IMR-90 (cell line): ENCODE measurements at regions not wholly inside any gene's neighbourhood (a gene's known extent, or its start where the extent isn't known, plus 50 kb on each side); places are given as distances from the start of the nearest gene placed in this dataset.
A peak's percentile ranks its signal among the peaks of the same experiment; 100 is the strongest.

ENCODE experiments used
- ATAC-seq: fragments of 200-7000 bp; cut with Tn5 transposase; 2 replicates; pipeline ENCODE4 v1.9.1; 2020; ENCODE audit warnings: low read depth, mild to moderate bottlenecking, moderate library complexity
- BruUV-seq: library from RNA; stranded (reverse); fragments of 400-500 nt; replicated peaks from 2 replicates; lab custom pipeline; 2021; lab: Mats Ljungman, UMichigan
- CTCF ChIA-PET: fragments of 300-600 bp; formaldehyde crosslinking; extraction: SDS; loops from one replicate; lab custom pipeline; 2021; ENCODE audit warnings: antibody characterized with exemption; lab: Yijun Ruan, JAX
- POLR2A ChIA-PET: fragments of 300-600 bp; sonication (Branson Sonifier 250); formaldehyde crosslinking; loops from one replicate; lab custom pipeline; 2022; ENCODE audit warnings: antibody characterized with exemption; ENCODE audit not compliant: unreplicated experiment; lab: Charles Lee
- DNase-seq: peaks from one replicate; pipeline ENCODE4 v3.0.0; 2013
- H2AFZ ChIP-seq: replicated peaks from 2 replicates; pipeline ENCODE3; 2013; ENCODE audit warnings: low read length, mild to moderate bottlenecking; ENCODE audit not compliant: poor library complexity
- H2AK5ac ChIP-seq: 2 replicates; pipeline ENCODE4 v1.6.1; 2013; ENCODE audit warnings: low read depth, low read length, inconsistent platforms
- H2AK9ac ChIP-seq: replicated peaks from 2 replicates; pipeline ENCODE3; 2013; ENCODE audit warnings: mild to moderate bottlenecking, low read depth, low read length, moderate library complexity; ENCODE audit not compliant: poor library complexity
- H2BK120ac ChIP-seq: 2 replicates; pipeline ENCODE4 v1.6.1; 2013; ENCODE audit warnings: low read depth, low read length, inconsistent platforms
- H2BK15ac ChIP-seq: 3 replicates; pipeline ENCODE4 v1.6.1; 2013; ENCODE audit warnings: low read depth, low read length, inconsistent platforms
- H2BK20ac ChIP-seq: 2 replicates; pipeline ENCODE4 v1.6.1; 2013; ENCODE audit warnings: low read depth, mild to moderate bottlenecking, inconsistent platforms, low read length, moderate library complexity
- H2BK5ac ChIP-seq: 2 replicates; pipeline ENCODE4 v1.6.1; 2013; ENCODE audit warnings: mild to moderate bottlenecking, low read depth, low read length, inconsistent platforms; ENCODE audit not compliant: poor library complexity, severe bottlenecking
- H3K14ac ChIP-seq: replicated peaks from 2 replicates; pipeline ENCODE4 v1.6.1; 2013; ENCODE audit warnings: low read depth, low read length, inconsistent platforms
- H3K18ac ChIP-seq: 2 replicates; pipeline ENCODE4 v1.6.1; 2013; ENCODE audit warnings: low read depth, low read length, control low read depth
- H3K23ac ChIP-seq: 2 replicates; pipeline ENCODE4 v1.6.1; 2013; ENCODE audit warnings: low read depth, low read length, inconsistent platforms
- H3K27ac ChIP-seq: 2 replicates; pipeline ENCODE4 v1.5.1; 2013; ENCODE audit warnings: mild to moderate bottlenecking, control low read depth, low read length; ENCODE audit not compliant: insufficient read depth
- H3K27me3 ChIP-seq: 2 replicates; pipeline ENCODE4 v1.6.1; 2013; ENCODE audit warnings: low read length; ENCODE audit not compliant: control insufficient read depth, insufficient read depth
- H3K36me3 ChIP-seq: 2 replicates; pipeline ENCODE4 v1.6.1; 2013; ENCODE audit warnings: low read length, mixed read lengths; ENCODE audit not compliant: control insufficient read depth, insufficient read depth
- H3K4ac ChIP-seq: 2 replicates; pipeline ENCODE4 v1.6.1; 2013; ENCODE audit warnings: low read depth, low read length, inconsistent platforms
- H3K4me1 ChIP-seq: 2 replicates; pipeline ENCODE4 v1.6.1; 2013; ENCODE audit warnings: low read length, mixed read lengths; ENCODE audit not compliant: control insufficient read depth, insufficient read depth
- H3K4me2 ChIP-seq: 2 replicates; pipeline ENCODE4 v1.6.1; 2013; ENCODE audit warnings: low read depth, mild to moderate bottlenecking, control low read depth, low read length, moderate library complexity
- H3K4me3 ChIP-seq: 2 replicates; pipeline ENCODE4 v1.5.1; 2013; ENCODE audit warnings: low read depth, mild to moderate bottlenecking, control low read depth, low read length, moderate library complexity; ENCODE audit not compliant: insufficient read depth
- H3K56ac ChIP-seq: 2 replicates; pipeline ENCODE4 v1.6.1; 2013; ENCODE audit warnings: low read length, inconsistent platforms; ENCODE audit not compliant: insufficient read depth; ENCODE audit errors: extremely low read depth
- H3K79me1 ChIP-seq, 2 experiments: 2 replicates each; pipeline ENCODE4 v1.6.1; 2013; ENCODE audit warnings: low read length in 2 of 2, inconsistent platforms in 1 of 2, low read depth in 1 of 2
- H3K9ac ChIP-seq: 2 replicates; pipeline ENCODE4 v1.6.1; 2013; ENCODE audit warnings: low read depth, low read length, control low read depth
- H3K9me1 ChIP-seq: 2 replicates; pipeline ENCODE4 v1.6.1; 2013; ENCODE audit warnings: low read length, inconsistent platforms; ENCODE audit not compliant: insufficient read depth
- H3K9me3 ChIP-seq: 2 replicates; pipeline ENCODE4 v1.6.1; 2013; ENCODE audit warnings: low read length; ENCODE audit not compliant: control insufficient read depth, insufficient read depth
- H4K20me1 ChIP-seq: 2 replicates; pipeline ENCODE4 v1.6.1; 2013; ENCODE audit warnings: low read length, inconsistent platforms; ENCODE audit not compliant: insufficient read depth
- H4K5ac ChIP-seq: 2 replicates; pipeline ENCODE4 v1.6.1; 2013; ENCODE audit warnings: mild to moderate bottlenecking, low read depth, low read length, control low read depth
- H4K8ac ChIP-seq, 2 experiments: 2 replicates each; pipeline ENCODE4 v1.6.1; 2013; ENCODE audit warnings: low read depth in 2 of 2, low read length in 2 of 2, control low read depth in 1 of 2, inconsistent platforms in 1 of 2
- H4K91ac ChIP-seq: 2 replicates; pipeline ENCODE4 v1.6.1; 2013; ENCODE audit warnings: low read depth, low read length, inconsistent platforms; ENCODE audit not compliant: insufficient read depth
- BHLHE40 ChIP-seq: fragments of 150-350 bp; IDR thresholded peaks from 2 replicates; pipeline ENCODE4 v1.6.1; 2016; ENCODE audit warnings: mild to moderate bottlenecking, low read depth, low read length
- whole genome bisulfite sequencing, 2 experiments: methylation state at CpG; one replicate each; pipeline versions ENCODE4 v1.1.5 to v1.1.7; 2013; ENCODE audit warnings: missing lambda C conversion rate in 2 of 2; ENCODE audit not compliant: insufficient read length in 1 of 2; ENCODE audit errors: extremely low coverage in 2 of 2; 5-methylcytosine and 5-hydroxymethylcytosine counted together
- dilution Hi-C: fragments of 300-500 bp; cut with HindIII; formaldehyde crosslinking; loops from one replicate; pipeline ENCODE4 v1.14.3; 2018; ENCODE audit warnings: low sequenced_read_pairs; ENCODE audit not compliant: unreplicated experiment
- in situ Hi-C: fragments of 300-500 bp; cut with MboI; formaldehyde crosslinking; loops from 3 replicates; pipeline ENCODE4 v1.14.3; 2019; ENCODE audit warnings: low sequenced_read_pairs, inconsistent platforms, mixed read lengths
- intact Hi-C: fragments of 100-400 bp; cut with micrococcal nuclease; formaldehyde crosslinking; loops from 2 replicates; pipeline ENCODE4 v1.10.0; 2022

- Histone ChIP-seq H3K18ac (no peak overlapping the region), H4K8ac (no peak overlapping the region), H3K27ac (no peak overlapping the region), H3K27me3 (no peaks in the 10 kb centered on the region), H3K4ac (no peak overlapping the region; the same call in 1 of the 2 replicates), H3K9me3 (no peaks in the 10 kb centered on the region), H2AFZ (no peak overlapping the region), H3K4me2 (no peak overlapping the region), H3K4me1 (peaks cover 6% of the 10 kb centered on the region; the same call in 1 of the 2 replicates), H3K56ac (no peak overlapping the region), H2AK9ac (peak overlapping the region; percentile 56), H2BK15ac (no peak overlapping the region; the same call in 2 of the 3 replicates), H2AK5ac (no peak overlapping the region), H4K20me1 (no peaks in the 10 kb centered on the region), H2BK20ac (no peak overlapping the region; the same call in 1 of the 2 replicates), H3K4me3 (no peak overlapping the region), H3K36me3 (no peaks in the 10 kb centered on the region), H4K91ac (no peak overlapping the region), H3K79me1 (no peaks in the 10 kb centered on the region), H3K23ac (no peak overlapping the region), H2BK5ac (no peak overlapping the region), H3K9me1 (peaks cover 4% of the 10 kb centered on the region), H4K5ac (no peak overlapping the region), H3K14ac (no peak overlapping the region), H3K9ac (no peak overlapping the region), H2BK120ac (no peak overlapping the region; the same call in 1 of the 2 replicates)
- no peak for TF ChIP-seq BHLHE40
- dilution Hi-C loops (no loop called here), in situ Hi-C loops (no loop called here), intact Hi-C loops (no loop called here)
- ChIA-PET CTCF (interaction anchor here (0.6 kb wide), 1 partner anchor 24 kb away, joined by 3 read pairs; no protein-coding TSS in a partner anchor), POLR2A (no interaction called here)
- ATAC-seq (no peak), DNase-seq (no peak)
- BruUV-seq: no TSS peak
- WGBS, 2 experiments: 64% methylated on average over 4 of the region's 7 CpGs; no CpG with 5 or more reads in 1 of the 2 experiments
Measured at GRCh38 chr6:134593887-134594286, 276.0 kb upstream of the SGK1 start.
